ENCODE measurements at regions not wholly inside any gene's neighbourhood (a gene's known extent, or its start where the extent isn't known, plus 50 kb on each side); places are given as distances from the start of the nearest gene placed in this dataset.

DNA sequence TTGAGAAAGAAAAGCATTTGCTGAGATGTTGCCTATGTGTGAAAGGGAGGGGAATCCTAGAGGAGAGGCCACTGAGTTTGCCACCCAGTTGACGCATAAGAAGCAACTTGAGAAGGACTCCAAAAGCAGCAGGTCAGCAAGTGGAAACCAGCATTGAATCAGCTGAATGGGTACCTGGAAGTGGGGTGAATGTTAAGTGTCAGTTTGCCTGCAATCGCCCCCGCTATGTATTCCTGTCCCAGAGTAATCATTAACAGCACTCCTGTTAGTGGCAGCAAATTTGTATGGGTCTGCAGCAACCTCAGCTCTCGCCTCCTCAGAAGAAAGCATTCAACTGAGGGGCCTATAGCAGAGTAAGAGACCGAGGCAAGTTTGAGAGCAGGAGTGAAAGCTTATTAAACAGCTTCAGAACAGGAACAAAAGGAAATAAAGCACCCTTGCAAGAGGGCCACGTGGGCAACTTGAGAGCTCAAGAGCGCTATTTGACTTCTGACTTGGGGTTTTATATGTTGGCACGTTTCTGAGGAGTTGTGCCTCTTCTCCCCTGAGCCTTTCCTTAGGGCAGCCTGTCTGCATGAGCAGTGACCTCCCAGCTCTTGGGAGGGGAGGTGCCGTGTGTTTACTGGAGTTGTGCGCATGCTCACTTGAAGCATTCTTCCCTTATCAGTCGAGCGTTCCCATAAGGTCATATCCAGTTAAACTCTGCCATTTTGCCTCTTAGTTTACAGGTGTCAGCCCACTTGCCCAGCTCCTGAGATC, 122.6 kb upstream of the PHACTR1 start:
- no peak for DNase-seq

DNA sequence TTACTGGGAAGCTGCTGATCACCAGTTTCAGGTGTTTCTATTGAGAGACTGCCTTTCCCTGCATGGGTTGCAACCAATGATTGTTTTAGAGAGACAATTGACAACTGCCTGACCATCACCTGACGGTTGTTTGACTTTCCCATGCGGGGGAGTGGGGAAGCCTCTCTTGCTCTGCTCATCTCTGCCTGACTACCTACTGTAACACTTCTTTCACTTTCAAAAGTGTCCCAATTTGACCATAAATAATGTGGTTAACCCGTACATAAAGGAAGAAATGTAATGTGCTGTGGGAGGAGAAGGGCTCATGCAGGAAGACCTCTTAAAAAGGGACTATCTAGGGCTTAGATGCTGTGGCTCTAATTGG, 122.1 kb upstream of the PHACTR1 start:
- no peak for DNase-seq

DNA sequence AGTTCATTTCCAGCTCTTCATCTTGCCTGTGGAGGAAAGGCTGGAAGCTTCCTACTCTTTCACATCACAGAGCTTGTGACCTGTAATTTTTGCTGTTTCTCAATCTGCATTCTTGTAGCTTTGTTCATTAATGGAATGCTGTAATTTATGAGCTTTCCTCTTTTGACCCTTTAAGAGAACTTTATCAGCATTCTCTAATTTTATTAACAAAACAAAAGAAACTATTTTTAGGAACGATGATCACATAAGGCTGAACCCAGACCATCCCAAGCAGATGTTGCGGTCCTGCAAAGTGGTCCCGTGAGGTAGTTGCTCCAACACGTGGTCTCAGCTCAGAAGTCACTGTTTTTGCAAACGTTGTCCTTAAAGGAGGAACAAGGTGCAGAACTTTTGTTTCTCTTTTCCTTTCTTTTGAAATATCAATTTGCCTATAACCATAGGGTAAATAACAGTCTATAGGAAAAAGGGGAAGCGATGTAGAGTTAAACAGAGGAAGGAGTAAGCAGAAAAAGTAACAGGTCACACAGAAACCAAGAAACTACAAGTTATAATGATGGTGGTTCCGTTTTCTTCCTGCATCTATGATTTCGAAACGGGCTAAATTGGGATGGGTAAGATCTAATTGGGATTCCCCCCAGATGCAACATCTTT, 121.3 kb upstream of the PHACTR1 start:
- no peak for DNase-seq

DNA sequence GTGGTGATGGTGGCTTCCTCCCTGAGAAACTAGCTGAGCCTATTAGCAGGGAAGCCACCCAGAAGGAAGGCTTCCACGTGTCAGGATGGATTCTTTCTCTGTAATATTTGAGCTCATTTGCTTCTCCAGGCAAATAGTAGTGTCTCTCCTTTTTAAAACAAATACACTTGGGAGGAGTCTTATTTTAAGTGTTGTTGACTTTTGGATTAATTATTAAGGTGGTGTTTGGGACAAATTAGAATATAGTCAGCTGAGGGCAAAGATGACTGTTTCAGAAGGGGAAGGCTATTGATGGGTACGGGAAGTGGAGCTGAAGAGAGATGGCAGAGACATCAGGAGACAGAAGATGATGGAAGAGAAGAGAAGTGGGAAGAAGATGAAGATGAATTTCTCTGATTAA, 119.8 kb upstream of the PHACTR1 start:
- no peak for DNase-seq

DNA sequence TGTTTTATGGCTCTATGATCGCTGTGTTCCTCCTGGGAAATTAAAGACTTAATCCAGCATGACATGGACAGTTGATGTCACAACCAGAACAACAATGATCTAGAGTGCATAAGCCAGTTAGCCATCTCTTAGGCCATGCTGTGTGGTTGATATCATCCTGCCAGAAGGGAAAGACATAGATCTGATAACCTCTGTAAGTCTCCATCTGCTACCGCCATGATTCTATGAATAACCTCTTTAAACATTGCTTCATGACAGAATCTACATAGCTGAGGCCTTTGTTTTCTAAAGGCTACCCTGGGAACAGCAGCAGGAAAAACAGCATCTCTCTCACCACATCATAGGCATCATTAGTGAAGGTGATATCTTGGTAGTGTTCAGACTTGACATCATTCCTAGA, 117.6 kb upstream of the PHACTR1 start:
- no peak for DNase-seq

DNA sequence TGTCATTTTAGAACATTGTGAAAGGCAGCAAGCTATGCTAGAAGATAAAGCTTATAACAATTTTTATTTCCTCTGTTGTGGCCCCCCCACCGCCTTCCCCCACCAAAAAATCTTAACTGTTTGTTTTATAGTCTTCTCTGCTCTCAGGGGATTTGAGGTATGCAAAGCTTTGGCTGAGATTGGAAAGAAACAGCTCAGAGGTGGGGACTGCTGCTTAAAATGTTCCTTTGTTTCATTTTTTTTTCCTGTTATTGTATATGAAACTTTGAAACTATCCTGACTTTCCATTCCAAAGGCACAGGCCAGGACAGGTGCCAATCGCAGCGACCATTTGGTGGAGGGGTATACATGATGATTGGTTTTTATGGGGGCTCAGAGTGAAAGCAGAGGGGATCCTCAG, 114.7 kb upstream of the PHACTR1 start:
- no peak for DNase-seq

DNA sequence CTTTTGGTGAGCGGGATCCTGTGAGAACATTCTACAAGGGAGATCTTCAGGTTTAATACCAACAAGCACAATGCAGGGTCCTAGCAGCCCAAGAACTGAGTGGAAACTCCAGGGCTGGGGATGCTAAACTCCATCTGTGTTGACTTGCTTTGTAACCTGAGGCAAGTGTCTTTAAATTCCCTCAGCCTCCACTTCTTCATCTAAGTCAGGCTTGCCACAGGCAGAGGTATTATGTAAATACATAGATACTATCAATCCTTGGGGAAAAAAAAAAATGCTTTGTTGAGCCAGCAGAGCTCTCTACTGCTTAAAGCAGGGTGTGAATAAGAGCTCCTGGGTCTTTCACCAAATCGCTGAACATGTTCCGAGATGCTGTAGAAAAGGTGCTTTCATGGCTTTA, 114.2 kb upstream of the PHACTR1 start:
- DNase-seq, result no peak

DNA sequence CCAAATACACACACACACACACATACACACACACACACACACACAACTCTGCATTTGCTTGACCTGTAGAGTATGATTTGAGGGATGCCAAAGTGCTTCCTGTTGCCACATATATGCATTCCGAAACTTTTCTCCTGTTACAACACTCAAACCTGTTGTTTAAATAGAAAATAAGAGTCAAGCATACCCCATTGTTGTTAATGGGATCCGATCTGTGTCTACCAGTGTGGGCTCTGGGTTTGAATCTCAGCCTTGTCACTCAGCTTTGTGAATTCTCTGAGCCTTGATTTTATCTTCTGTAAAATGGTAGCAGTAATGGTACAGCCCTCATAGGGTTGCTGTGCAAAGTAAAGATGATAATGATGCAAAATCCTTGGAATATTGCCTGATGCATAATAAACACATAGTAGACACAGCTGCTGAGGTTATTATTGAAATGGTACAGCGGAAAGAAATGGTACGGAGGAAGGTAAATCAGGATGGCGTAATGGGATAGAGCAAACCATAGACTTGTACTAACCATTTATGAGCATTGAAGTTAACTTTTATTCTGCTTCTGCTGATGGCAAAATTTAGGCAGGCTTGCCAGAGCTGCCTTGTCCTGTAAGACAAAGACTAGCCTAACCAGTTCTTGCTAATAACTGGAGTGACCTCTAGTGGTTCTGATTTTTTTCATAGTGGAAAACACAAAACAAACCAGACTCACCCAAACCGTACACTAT, 113.5 kb upstream of the PHACTR1 start:
- no peak for DNase-seq

DNA sequence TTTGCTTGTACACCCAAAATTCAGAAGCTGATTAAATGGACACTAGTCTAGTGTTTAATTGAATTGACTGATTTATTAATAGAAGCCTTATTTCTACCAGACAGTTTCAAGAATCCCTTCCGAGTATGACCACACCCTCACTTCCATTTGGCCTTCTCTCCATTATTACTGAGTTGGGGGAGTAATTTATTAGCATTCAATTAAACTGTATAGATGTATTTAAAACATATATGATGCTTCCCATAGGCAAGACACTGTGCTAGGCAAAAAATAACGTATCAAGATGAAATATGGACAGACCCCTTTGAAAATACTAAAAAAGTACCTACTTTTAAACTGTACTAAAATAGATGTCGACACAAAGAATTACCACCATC, 112.9 kb upstream of the PHACTR1 start:
- DNase-seq, result no peak

DNA sequence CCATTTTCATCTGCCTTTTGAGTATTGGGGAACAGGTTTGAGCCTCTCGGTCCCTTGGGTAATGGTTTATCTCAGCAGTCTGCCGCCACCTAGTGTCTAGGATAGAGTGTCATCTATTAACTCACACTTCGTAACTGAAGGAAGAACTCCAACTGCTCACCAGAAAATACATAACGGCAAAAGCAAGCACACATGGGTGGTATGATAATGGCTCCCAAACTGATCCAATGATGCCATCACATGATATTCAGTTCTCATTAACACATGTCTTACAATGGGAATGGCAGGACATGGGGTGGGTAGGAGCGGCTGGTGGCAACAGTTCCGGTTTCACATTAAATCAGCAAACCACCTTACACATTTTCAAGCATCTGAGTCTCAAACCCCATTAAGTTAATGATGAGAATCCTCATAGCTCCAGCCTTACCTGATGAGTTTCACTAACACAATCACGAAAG, 110.7 kb upstream of the PHACTR1 start:
- DNase-seq, result peak; percentile 4

DNA sequence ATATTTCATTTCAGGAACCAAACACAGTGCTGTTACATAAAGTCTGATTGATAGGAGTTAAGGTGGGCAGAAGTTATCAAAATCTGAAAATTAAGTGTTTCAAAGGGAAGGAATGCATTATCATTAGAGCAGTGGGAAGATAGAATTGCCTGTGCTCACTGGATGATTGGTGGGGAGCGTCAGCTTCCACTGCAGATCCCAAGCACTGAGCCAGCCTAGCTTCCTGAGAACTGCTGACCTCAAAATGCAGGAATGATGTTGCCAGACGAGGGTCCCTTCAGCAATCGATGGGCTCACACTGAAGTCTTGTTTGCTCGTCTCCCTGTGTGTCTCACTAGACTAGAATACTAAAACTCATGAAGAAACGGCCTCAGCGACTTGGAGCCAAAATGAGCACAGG, 110.0 kb upstream of the PHACTR1 start:
- no peak for DNase-seq

DNA sequence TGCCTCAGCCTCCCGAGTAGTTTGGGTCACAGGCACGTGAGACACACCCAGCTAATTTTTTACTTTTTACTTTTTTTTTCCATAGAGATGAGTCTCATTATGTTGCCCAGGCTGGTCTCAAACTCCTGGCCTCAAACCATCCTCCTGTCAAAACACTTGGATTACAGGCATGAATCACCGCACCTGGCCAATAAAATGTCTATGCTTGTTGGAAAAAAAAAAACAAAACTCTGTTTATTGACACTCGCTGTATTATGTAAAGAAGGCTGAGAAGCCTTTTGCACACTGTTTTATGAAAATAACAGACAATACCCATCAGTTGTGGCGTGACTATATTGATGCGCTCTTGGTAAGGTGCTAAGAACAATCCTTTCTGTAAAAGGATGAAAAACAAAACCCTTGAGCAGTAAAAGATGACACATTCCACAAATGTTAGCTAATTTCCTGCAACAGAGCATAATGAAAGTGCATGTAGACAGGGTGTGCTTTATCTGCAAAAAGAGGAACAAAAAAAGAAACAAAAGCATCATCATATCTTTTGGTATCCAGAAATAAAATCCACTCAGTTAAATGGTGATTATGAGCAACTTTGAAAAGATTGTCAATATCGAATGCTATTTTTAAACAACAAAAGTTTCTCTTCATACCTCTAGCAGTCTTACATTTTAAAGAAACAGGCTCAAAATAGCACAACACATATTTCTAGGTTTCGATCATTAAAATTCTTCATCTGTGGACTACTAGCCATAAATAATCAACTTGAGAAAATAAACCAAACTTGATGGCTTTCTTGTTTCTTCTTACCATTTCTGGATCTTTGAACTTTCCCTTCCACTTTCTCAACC, 108.3 kb upstream of the PHACTR1 start:
- DNase-seq, result no peak

DNA sequence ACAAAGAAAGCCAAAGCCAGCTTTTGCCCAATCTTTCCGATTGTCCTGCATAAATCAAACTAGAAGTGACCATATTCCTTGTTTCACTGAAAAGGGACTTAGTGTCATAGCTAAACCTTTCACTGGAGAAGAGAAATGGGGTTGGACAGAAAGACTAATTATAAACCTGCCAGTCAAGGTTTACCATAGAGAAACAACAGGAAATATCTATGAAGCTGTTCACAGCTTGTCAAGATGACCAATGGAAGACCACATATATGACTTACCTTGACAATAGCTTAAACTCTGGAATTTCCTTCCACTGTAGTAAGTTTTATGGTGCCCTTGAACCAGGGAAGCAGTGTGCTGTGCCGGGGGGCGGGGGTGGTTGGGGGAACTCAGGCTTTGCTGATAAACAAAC, 107.7 kb upstream of the PHACTR1 start:
- DNase-seq, result no peak

DNA sequence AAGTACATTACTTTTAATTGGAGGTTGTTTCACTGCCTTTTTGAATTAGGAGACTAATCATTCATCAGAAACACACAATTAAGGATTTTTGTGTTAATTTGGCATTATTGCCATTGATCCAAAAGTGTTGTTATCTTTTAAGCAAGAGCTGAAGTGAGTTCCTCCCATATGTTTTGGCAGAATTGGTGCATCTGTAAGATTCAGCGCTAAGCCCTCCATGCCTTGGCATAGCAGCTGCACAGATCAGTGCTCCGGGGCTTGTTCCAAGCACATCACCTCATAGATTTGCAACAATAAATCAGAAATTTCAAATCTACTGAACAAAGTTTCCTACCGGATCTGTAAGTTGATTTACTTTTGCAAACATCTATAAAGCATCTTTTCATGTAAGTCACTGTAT, 106.8 kb upstream of the PHACTR1 start:
- DNase-seq, result no peak

DNA sequence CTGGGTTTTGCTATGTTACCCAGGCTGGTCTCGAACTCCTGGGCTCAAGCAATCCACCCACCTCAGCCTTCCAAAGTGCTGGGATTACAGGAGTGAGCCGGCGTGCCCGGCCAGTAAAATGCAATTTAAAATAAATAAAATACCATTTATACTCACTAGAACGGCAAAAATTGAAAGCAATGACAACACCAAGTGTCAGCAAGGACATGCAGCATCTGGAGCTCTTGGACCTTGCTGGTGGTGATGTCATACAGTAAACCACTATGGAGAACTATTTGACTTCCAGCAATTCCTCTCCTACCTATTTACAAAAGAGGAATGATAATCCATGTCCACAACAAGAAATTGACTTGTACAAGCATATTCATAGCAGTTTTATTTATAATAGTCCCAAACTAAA, 105.7 kb upstream of the PHACTR1 start:
- no peak for DNase-seq

DNA sequence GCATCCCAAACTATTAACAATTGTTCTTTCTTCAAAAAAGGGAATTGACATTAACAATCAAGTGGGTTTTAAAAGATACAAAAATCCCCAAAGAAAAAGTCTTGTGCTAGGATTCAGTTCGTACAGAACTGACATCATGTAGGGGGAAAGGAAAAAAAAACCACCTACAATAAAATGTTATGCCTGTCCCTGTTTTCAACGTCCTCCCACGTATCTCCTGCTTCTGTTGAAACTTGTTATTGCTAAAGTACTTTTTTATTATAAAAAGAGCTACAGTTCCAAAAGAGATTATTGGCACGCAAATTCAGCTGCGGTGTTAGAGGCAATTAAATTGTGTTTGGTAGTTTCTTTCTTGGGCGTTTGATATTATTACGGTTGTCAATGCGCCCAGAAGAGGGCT, 102.8 kb upstream of the PHACTR1 start:
- DNase-seq, result no peak

DNA sequence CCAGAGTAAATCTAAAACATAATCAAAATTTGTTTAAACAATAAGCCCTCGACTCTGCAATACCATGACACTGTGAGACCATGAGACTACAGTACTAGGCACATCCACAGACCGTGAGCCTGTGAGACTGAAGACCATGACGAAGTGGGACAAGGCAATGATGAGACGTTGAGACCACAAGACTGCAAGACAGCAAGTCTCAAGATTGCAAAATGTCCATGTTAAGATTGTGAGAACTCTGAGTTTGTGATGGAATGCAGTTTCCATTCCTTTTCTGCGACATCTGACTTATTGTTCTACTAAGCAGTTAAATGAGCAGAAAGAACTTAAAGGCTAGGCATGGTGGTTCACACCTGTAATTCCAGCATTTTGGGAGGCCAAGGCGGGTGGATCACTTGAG, 102.1 kb upstream of the PHACTR1 start:
- DNase-seq, result no peak

DNA sequence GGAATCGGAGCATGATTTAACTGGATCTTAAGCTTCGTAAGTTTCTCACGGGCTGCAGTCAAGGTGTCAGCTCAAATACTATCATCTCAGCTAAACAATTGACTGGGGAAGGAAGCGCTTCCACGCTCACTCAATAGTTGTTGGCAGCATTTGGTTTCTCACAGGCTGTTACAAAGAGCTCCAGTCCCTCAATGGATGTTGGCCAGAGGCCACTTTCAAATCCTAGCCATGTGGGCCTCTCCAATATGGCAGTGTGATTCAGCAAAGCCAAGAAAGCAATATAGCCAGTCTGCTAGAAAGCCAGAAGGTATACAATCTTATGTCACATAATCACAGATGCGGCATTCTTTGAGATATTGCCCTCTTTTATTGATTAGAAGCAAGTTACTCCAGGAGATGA, 98.3 kb upstream of the PHACTR1 start:
- DNase-seq, result no peak

DNA sequence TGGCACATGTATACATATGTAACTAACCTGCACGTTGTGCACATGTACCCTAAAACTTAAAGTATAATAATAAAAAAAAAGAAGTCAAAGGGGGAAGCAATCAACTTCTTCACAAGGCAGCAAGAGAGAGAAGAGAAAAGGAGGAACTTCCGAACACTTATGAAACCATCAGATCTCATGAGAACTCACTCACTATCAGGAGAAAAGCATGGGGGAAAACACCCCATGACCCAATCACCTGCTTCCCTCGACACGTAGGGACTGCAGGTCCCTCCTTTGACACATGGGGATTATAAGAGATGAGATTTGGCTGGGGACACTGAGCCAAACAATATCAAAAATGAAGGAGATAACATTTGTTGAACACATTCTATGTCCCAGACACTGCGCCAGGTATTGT, 94.8 kb upstream of the PHACTR1 start:
- no peak for DNase-seq

DNA sequence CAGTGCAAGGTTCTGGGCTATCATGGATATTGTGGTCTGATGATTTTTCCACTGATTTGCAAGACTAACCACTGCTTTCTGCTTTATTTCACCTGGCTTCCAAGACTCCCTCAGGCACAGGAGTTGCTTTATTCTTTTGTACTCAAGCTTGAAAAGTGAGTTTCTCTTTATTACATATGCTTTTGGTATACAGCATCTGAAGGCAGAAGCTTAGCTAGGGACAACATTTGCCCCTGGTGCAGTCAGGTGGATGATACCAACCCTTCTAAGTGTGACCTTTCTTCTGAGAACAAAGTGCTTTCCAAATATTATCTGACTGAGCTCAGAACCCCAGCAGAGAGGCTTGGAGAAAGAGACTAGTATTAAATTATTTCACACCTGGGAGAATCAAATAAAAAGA, 94.0 kb upstream of the PHACTR1 start:
- DNase-seq, result no peak

DNA sequence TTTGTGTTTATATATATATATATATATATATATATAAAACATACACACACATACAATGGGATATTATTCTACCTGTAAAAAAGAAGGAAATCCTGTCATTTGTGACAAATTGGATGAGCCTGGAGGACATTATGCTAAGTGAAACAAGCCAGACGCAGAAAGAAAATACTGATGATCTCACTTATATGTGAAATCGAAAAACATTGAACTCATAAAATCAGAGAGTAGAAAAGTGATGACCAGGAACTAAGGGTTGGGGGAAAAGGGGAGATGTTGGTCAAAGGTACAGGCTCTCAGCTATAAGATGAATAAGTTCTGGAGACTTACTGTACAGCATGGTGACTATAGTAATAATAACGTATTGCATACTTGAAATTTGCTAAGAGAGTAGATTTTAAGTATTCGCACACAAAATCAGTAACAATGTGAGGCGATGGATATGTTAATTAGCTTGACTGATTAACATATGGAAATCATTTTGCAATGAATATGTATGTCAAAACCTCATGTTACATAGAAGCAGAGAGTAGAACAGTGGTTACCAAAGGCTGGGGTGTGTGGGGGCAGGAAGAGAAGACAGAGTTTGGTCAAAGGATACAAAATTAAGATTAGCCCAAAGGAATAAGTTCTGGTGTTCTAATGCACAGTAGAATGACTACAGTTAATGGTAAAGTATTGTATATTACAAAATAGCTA, 92.3 kb upstream of the PHACTR1 start:
- no peak for DNase-seq

DNA sequence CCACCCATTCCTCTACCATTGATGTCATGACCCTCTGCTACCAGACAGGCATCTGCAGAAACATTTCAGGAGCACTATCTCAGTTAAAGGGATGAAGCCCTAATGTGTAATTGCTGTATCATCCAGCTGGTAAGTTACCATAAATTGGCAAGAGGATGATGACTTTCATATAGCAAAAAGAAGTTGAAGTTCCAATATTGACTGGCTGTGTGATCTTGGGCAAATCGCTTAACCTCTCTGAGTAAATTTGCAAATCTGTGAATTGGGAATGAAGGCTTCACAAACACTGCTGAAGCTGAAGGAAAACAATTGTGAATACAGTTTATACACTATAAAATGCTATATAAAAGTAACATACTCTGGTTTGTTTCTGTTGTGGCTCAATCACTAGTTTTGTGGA, 89.5 kb upstream of the PHACTR1 start:
- no peak for DNase-seq

DNA sequence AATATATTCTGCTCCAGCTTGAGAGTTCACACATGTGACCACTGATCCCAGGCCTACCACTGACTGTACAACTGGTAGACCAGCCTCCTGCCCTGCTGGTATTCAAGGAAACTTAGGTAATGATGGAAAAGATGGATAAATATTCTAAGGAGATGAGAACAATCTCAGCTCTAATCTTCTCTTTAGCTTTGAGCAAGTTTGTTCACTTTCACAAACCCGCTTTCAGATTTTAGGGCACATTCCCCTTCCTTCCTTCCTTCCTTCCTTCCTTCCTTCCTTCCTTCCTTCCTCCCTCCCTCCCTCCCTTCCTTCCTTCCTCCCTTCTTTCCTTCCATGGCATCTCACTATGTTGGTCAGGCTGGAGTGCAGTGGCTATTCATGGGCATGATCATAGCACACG, 88.2 kb upstream of the PHACTR1 start:
- no peak for DNase-seq
